Mononuclear cell (primary cell): ENCODE measurements at regions not wholly inside any gene's neighbourhood (a gene's known extent, or its start where the extent isn't known, plus 50 kb on each side); places are given as distances from the start of the nearest gene placed in this dataset.

Experiments
- H3K27me3 ChIP-seq: 2 replicates; pipeline ENCODE4 v1.6.0; 2011; ENCODE audit warnings: low read length, control low read depth; ENCODE audit not compliant: insufficient read depth
- H3K4me1 ChIP-seq: 2 replicates; pipeline ENCODE4 v1.5.1; 2011; ENCODE audit warnings: mild to moderate bottlenecking, low read length, control low read depth; ENCODE audit not compliant: insufficient read depth
- H3K4me3 ChIP-seq: 2 replicates; pipeline ENCODE4 v1.5.1; 2011; ENCODE audit warnings: mild to moderate bottlenecking, low read length, moderate library complexity
- H3K9me3 ChIP-seq: 2 replicates; pipeline ENCODE4 v1.5.1; 2011; ENCODE audit warnings: low read depth, mild to moderate bottlenecking, control low read depth, low read length

GRCh38 chr2:221095356-221095755 is 476.7 kb downstream of the EPHA4 start:
- no peaks in the 10 kb centered on the region for H3K27me3 ChIP-seq

GRCh38 chr2:221096706-221097567 is 475.2 kb downstream of the EPHA4 start:
- H3K4me3 ChIP-seq: no peak overlapping the region
- H3K4me1 ChIP-seq: no peaks in the 10 kb centered on the region
- no peaks in the 10 kb centered on the region for H3K27me3 ChIP-seq
- no peaks in the 10 kb centered on the region for H3K9me3 ChIP-seq

More at GRCh38 chr2:221095356-221095755, 476.7 kb downstream of the EPHA4 start:
- H3K9me3 ChIP-seq: no peaks in the 10 kb centered on the region
- H3K4me1 ChIP-seq: no peaks in the 10 kb centered on the region
- H3K4me3 ChIP-seq: no peak overlapping the region

GRCh38 chr2:221097568-221097915 is 474.6 kb downstream of the EPHA4 start:
- Histone ChIP-seq H3K4me3 (no peak overlapping the region), H3K27me3 (no peaks in the 10 kb centered on the region), H3K9me3 (no peaks in the 10 kb centered on the region)

DNA sequence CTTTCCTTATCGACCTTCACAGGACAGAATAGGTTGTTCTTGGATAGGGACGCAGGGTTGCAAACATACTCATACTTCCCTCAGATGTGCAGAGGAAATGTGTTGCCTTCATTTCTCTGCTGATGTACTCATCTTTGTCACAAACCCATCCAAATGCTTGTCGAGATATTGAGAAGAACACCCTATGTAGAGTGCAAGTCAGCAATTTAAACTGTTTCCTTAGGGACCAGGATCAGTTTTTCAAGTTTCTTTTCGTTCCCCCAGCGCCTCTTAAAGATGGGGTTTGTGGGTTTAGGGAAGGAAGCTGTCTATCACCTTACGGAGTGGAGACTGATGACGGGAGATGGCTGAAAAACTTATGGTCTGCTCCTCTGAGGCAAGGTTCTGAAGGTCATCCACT is 474.2 kb downstream of the EPHA4 start:
- Histone ChIP-seq H3K9me3 (no peaks in the 10 kb centered on the region), H3K27me3 (no peaks in the 10 kb centered on the region), H3K4me1 (no peaks in the 10 kb centered on the region), H3K4me3 (no peak overlapping the region)

More at GRCh38 chr2:221097568-221097915, 474.6 kb downstream of the EPHA4 start:
- no peaks in the 10 kb centered on the region for H3K4me1 ChIP-seq

GRCh38 chr2:221100467-221101089 is 471.5 kb downstream of the EPHA4 start:
- no peak overlapping the region for H3K4me3 ChIP-seq
- no peaks in the 10 kb centered on the region for H3K27me3 ChIP-seq
- no peaks in the 10 kb centered on the region for H3K4me1 ChIP-seq
- H3K9me3 ChIP-seq: no peaks in the 10 kb centered on the region

DNA sequence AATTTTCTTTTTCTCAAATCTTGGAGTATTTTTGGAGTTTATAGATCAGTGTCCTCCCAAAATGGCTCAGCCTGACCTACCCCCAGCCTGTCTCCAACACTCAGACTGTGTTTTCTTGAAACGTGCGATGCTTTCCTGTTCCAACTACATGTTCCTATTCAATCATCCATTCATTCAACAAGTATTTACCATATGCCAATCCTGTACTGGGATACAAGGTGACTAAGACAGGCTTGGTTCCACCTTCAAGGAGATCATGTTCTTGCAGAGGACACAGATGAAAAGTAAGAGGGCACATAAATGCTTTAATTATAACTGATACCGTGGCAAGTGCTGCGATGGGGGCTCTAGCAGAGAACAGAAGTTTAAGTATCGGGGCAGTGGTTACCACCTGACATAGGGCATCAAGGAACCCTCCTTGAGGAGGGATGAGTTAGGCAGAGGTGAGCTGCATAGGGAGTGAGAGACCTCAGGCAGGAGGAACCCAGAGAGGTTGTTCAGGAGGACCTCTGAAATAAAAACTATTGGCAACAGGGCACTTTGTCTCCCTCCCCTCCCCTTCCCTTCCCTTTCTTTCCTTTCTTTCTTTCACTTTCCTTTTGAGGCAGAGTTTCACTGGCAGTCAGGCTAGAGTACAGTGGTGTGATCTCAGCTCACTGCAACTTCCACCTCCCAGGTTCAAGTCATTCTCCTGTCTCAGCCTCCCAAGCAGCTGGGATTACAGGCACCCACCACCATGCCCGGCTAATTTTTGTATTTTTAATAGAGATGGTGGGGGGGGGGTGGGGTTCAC is 469.0 kb downstream of the EPHA4 start:
- no peaks in the 10 kb centered on the region for H3K27me3 ChIP-seq
- no peak overlapping the region for H3K4me3 ChIP-seq
- no peaks in the 10 kb centered on the region for H3K4me1 ChIP-seq
- H3K9me3 ChIP-seq: no peaks in the 10 kb centered on the region

- H3K4me1 ChIP-seq: no peaks in the 10 kb centered on the region
- H3K4me3 ChIP-seq: no peak overlapping the region
- H3K9me3 ChIP-seq: no peaks in the 10 kb centered on the region
- H3K27me3 ChIP-seq: no peaks in the 10 kb centered on the region
Observed at GRCh38 chr2:221103930-221104329, 468.2 kb downstream of the EPHA4 start.

- Histone ChIP-seq H3K9me3 (no peaks in the 10 kb centered on the region), H3K4me1 (no peaks in the 10 kb centered on the region), H3K27me3 (no peaks in the 10 kb centered on the region), H3K4me3 (no peak overlapping the region)
Observed at GRCh38 chr2:221104361-221104811, 467.7 kb downstream of the EPHA4 start.

DNA sequence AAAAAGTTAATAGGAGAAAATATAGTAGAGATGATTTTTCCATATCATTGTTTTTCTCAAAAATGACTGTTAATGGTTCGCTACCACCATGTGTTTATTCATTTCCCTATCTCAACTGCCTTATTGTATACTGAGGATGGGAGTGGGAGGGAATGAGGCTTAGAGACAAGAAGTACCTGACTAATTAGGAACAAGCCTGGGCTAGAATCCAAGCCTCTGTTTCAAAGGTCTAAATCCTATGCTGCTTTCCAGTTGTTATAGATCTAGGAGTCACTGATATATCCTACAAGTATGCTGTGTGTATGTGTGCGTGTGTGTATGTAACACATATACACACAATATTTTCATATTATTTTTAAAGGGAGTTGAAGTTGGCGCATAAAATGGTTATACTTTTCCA is 465.9 kb downstream of the EPHA4 start:
- Histone ChIP-seq H3K27me3 (no peaks in the 10 kb centered on the region), H3K9me3 (no peaks in the 10 kb centered on the region), H3K4me3 (no peak overlapping the region), H3K4me1 (no peaks in the 10 kb centered on the region)

DNA sequence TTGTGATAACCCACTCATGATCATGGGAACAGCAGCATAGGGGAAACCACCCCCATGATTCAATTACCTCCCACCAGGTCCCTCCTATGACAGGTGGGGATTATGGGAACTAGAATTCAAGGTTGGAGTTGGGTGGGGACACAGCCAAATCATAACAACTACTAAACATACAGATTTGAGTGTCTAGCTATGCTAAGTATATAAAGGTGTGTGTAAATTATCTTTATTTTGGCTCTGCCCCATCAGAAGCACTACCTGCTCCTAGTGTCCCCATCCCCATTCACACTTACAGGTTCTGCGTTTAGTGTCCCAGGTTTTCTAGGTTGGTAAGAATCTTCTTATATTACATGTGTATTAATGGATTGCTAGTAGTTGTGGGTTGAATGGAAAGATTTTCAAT is 464.7 kb downstream of the EPHA4 start:
- H3K4me3 ChIP-seq: no peak overlapping the region

GRCh38 chr2:221109552-221109951 is 462.6 kb downstream of the EPHA4 start:
- no peaks in the 10 kb centered on the region for H3K9me3 ChIP-seq
- no peaks in the 10 kb centered on the region for H3K4me1 ChIP-seq
- H3K27me3 ChIP-seq: no peaks in the 10 kb centered on the region
- no peak overlapping the region for H3K4me3 ChIP-seq

More for the DNA sequence above, 464.7 kb downstream of the EPHA4 start:
- H3K9me3 ChIP-seq: no peaks in the 10 kb centered on the region
- no peaks in the 10 kb centered on the region for H3K27me3 ChIP-seq
- no peaks in the 10 kb centered on the region for H3K4me1 ChIP-seq

GRCh38 chr2:221111739-221112138 is 460.4 kb downstream of the EPHA4 start:
- no peaks in the 10 kb centered on the region for H3K27me3 ChIP-seq
- H3K4me1 ChIP-seq: no peaks in the 10 kb centered on the region
- no peaks in the 10 kb centered on the region for H3K9me3 ChIP-seq
- H3K4me3 ChIP-seq: no peak overlapping the region

GRCh38 chr2:221112744-221113143 is 459.4 kb downstream of the EPHA4 start:
- Histone ChIP-seq H3K27me3 (no peaks in the 10 kb centered on the region), H3K9me3 (no peaks in the 10 kb centered on the region), H3K4me1 (no peaks in the 10 kb centered on the region)

GRCh38 chr2:221115944-221116343 is 456.2 kb downstream of the EPHA4 start:
- no peaks in the 10 kb centered on the region for H3K4me1 ChIP-seq

More at GRCh38 chr2:221112744-221113143, 459.4 kb downstream of the EPHA4 start:
- H3K4me3 ChIP-seq: no peak overlapping the region

DNA sequence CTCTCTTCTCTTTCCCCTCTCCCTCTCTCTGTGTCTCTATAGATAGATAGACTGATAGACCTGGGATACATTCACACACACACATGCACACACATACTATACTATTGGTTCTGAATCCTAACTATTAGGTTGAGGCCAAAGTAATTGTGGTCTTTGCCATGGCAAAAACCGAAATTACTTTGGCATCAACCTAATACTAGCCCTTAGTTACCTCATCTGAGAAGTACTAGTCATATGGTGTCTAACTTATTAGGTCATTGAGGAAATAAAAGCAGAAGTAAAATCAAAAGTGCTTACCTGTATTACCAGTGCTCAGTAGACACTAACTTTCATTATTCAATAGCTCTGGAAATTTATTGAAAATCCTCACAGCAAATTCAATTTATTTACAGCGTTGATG is 451.5 kb downstream of the EPHA4 start:
- H3K9me3 ChIP-seq: no peaks in the 10 kb centered on the region
- H3K4me1 ChIP-seq: no peaks in the 10 kb centered on the region
- H3K4me3 ChIP-seq: no peak overlapping the region
- no peaks in the 10 kb centered on the region for H3K27me3 ChIP-seq

More at GRCh38 chr2:221115944-221116343, 456.2 kb downstream of the EPHA4 start:
- Histone ChIP-seq H3K9me3 (no peaks in the 10 kb centered on the region), H3K27me3 (no peaks in the 10 kb centered on the region), H3K4me3 (no peak overlapping the region)
